ENCODE measurements at regions not wholly inside any gene's neighbourhood (a gene's known extent, or its start where the extent isn't known, plus 50 kb on each side); places are given as distances from the start of the nearest gene placed in this dataset.

DNA sequence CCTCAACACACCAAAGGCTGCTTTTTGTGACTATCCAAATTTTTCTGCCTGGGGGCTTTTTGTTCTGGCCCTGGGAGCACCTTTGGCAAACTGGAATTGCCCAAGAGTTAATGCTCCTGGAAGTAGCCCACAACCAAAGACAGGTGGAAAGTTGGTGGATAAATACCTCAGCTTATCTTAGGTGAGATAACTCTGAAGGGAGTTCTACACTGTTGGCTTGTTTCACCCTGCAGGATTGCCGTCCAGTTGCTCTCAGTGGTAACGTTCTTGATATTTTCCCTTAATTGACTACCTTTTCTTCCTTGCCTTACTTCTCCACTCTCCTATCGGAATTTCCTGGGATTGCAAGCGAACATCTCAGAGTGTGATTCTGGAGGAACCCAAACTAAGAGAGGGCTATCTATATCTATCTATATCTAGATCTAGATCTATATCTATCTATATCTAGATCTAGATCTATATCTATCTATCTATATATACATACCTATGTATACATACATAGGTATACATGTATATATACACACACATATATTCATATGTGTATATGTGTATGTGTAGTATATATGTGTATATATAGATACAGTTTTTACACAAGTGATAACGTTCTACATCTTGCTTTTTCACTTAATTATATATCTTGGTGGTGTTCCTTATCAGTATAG lies 82.6 kb upstream of the DHX15 start:
- DNase-seq, result no peak

GRCh38 chr4:24668956-24669355 lies 84.6 kb upstream of the DHX15 start:
- DNase-seq, result no peak

GRCh38 chr4:24669751-24670150 lies 85.4 kb upstream of the DHX15 start:
- no peak for DNase-seq

- no peak for DNase-seq
These were observed 87.5 kb upstream of the DHX15 start for GRCh38 chr4:24671849-24672248.

- DNase-seq, result no peak
These were observed 88.5 kb upstream of the DHX15 start for GRCh38 chr4:24672880-24673279.

GRCh38 chr4:24674279-24674678 lies 89.9 kb upstream of the DHX15 start:
- no peak for DNase-seq

- no peak for DNase-seq
These were observed 91.5 kb upstream of the DHX15 start for GRCh38 chr4:24675721-24676389.

- DNase-seq, result no peak
These were observed 93.6 kb upstream of the DHX15 start for GRCh38 chr4:24677909-24678308.

DNA sequence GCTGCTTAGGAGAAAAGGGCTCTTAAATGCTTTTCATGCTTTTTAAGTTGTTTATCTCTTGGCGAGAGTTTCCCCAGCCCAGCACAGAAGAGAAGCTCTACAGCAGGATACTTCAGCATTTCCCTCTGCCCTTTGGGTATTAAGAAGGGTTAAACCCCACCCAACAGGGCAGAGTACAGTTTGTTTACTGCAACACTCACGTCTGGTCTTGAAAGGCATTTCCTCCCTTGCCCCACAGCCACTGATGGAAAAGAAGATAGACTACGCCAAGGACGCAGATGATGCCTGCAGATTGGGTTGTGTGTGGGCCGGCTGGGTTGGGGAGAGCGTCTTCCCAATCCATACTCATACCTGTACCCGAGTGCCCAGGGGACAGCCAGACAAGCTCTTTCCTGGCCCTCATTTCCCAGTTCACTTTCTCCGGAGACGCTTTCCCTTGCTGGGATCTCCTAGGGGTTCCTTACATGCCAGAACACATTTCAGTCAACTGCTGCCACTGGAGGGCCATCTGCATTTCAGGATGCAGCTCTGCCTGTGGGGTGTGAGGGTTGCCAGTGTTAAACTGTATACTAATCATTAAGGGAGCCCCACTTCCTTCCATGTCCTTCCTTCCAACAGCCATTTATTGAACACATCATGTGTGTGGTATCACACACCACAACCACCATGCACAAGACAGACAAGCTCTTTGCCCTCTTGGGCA lies 96.5 kb upstream of the DHX15 start:
- DNase-seq, result no peak

DNA sequence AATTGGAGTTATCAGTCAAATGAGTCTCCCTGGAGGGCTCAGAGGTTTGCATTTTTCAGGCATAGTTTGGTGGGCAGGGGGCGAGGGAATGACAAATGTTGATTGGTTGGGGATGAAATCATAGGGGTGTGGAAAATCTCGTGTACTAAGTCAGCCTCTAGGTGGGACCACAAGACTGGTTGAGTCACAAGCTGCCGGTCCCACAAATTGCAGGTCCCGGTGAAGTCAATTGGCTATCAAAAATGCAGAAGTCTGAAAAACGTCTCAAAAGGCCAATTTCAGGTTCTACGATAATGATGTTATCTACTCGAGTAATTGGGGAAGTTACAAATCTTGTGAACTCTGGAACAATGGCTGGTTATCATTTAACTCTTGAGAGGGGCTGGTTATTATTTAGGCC lies 98.8 kb upstream of the DHX15 start:
- no peak for DNase-seq

- peak; percentile 34 for DNase-seq
These were observed 102.7 kb upstream of the DHX15 start for GRCh38 chr4:24686866-24687692.

- no peak for DNase-seq
These were observed 104.1 kb upstream of the DHX15 start for GRCh38 chr4:24688453-24688852.

GRCh38 chr4:24689212-24689611 lies 104.9 kb upstream of the DHX15 start:
- peak; percentile 2 for DNase-seq

DNA sequence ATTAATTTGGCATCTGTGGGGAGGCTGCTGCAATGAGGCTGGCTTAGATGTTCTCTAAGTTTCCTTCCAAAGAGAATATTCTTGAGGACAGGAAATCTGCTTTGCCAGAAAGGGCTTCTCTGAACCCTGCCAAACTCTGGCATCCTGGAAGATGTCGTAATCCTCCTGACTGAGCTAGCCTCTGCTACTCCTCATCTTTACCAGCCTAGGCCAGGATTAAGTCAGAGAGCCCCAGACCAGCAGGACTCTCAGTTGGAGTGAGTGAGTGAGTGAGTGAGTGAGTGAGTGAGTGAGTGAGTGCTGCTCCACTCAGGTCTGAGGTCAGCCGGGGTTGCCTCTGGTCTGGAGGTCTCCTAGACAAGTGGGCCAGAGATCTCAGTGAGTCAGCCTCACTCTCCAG lies 104.9 kb upstream of the SOD3 start:
- no peak for DNase-seq

GRCh38 chr4:24693636-24694035 lies 101.7 kb upstream of the SOD3 start:
- DNase-seq, result no peak

GRCh38 chr4:24700118-24700517 lies 95.3 kb upstream of the SOD3 start:
- DNase-seq, result no peak

GRCh38 chr4:24701683-24702082 lies 93.7 kb upstream of the SOD3 start:
- no peak for DNase-seq

DNA sequence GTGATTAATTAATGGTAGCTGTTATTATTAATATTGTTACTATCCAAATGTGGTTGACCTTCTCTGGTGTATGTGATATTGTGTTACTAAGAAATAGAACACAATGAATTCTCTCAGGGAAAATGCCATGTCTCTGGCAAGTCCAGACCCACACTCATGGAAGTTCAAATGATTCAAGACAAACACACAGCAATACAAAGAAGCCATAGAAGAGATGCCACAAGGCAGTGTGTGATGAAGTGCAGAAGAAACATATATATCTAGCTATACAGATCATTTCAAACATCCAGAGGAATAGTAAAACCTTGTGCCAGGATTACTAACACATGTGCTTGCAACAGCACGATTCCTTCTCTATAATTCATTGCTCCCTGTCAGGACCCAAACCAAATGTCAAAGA lies 93.1 kb upstream of the SOD3 start:
- no peak for DNase-seq

- DNase-seq, result no peak
These were observed 92.1 kb upstream of the SOD3 start for GRCh38 chr4:24703298-24703697.

DNA sequence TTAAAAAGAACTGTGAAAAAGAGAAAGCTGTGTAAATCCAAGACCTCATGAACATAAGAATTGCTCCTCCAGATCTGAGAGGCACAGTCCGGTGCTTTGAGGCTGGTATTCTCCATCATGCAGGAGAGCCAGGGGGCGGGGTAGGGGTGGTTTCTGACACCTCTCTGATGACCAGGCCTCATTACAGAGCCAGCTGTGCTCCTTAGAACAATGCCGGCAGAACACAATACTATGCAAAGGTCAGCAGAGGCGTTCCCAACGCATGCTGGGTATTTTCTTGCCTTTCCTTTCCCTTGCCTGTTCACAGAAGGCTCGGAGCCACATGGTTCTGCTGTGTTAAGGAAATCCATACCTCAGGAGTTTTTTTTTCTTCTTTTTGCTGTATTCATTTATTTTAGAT lies 91.2 kb upstream of the SOD3 start:
- DNase-seq, result peak; percentile 9

DNA sequence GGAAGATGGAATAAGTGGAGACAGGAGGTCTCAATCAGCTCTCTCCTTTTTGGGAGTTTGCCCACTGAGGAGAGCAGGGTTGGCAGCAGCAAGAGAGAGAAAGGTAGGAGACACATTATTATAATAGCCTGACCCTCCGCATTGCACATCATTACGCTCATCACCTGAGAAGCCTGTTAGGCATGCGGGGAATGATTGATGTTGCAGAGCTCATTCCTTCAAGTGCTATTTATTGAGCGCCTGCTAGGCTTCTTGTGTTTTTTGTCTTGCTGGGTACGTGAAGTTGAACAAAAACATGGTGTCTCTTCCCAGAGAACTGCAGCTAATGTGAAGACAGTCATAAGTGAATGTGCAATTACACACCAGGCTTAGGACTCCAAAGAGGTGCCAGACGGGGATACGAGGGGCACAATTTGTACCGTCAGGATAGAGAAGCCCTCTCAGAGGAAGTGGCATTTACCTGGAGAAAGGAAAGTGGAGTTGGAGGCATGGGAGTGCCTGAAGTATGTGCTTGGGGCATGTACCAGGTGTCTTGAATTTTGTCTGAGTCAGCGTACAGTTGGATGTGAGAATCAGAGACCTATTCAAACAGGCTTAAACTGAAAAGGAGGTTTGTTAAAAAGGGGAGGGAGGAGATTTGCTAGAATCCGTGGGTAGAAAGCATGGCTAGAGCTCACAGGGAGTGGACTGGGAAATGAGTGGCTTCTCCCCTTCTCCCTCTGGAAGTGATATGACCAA lies 90.2 kb upstream of the SOD3 start:
- no peak for DNase-seq

DNA sequence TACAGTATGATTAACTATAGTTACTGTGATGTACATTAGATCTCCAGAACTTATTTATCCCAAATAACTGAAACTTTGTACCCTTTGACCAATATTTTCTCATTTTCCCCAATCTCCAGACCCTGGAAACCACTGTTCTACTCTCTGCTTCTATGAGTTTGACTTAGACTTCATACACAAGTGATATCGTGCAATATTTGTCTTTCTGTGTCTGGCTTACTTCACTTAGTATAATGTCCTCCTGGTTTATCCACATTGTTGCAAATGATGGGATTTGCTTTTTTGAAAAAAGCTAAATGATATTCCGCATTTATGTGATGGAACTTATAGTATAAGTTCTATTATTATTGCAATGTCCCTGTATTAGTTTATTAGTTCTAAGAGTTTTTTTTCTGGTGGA lies 81.8 kb upstream of the SOD3 start:
- DNase-seq, result no peak

DNA sequence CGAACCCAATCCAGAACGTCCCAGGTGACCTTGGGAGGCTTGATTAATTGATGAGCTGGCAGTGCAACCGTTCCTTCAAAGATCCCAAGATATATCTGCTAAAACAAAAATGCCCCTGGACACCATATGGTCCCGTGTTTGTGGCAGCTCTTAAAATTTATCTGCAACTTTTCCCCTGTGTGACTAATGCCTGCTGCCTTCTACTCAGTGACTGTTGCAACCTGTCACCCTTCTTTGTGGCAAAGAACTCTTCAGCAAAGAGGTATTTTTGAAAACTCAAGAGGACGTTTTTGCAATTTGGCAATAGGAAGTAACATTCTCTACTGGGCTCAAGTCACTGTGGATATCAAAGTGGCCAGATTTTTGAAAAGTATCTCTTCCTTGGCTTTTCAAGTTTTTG lies 75.8 kb upstream of the SOD3 start:
- no peak for DNase-seq
